Adrenal gland (tissue), 9 donors: ENCODE measurements at regions not wholly inside any gene's neighbourhood (a gene's known extent, or its start where the extent isn't known, plus 50 kb on each side); places are given as distances from the start of the nearest gene placed in this dataset.

ENCODE experiments used
- DNase-seq, 7 donors: peaks; one replicate each; pipeline ENCODE4 v3.0.0-alpha.2; 2019 to 2020
- H3K27ac ChIP-seq, 5 donors: fragments of 200-600 bp; sonication (generic) in 4 of 5; 1 replicate in 3 of 5; 2 replicates in 2 of 5; pipeline versions ENCODE4 v1.5.1 to v1.8.0; 2016 to 2020; ENCODE audit warnings: mild to moderate bottlenecking in 1 of 5
- H3K27me3 ChIP-seq: fragments of 200-600 bp; 2 replicates; pipeline ENCODE4 v1.8.0; 2021
- H3K36me3 ChIP-seq, 2 donors: fragments of 200-600 bp; replicated peaks in 1 of 2; 1 replicate in 1 of 2; 2 replicates in 1 of 2; pipeline versions ENCODE4 v1.5.1 to v1.8.0; 2018 to 2022
- H3K4me1 ChIP-seq, 2 donors: fragments of 200-600 bp; replicated peaks in 1 of 2; 1 replicate in 1 of 2; 2 replicates in 1 of 2; pipeline versions ENCODE4 v1.5.1 to v1.8.0; 2018 to 2021
- H3K4me3 ChIP-seq, 4 donors: fragments of 200-600 bp; sonication (generic) in 3 of 4; one replicate each; pipeline ENCODE4 v1.5.1; 2016 to 2018
- H3K9me3 ChIP-seq, 3 donors: fragments of 200-600 bp; sonication (generic) in 1 of 3; replicated peaks in 1 of 3; 1 replicate in 2 of 3; 2 replicates in 1 of 3; pipeline versions ENCODE4 v1.5.1 to v1.8.0; 2016 to 2021
- POLR2A ChIP-seq, 2 donors: fragments of 450-650 bp; IDR thresholded peaks; one replicate each; pipeline ENCODE4 v1.6.1; 2017; ENCODE audit warnings: antibody characterized with exemption in 2 of 2, mild to moderate bottlenecking in 2 of 2, moderate library complexity in 1 of 2
- WGBS, 4 donors: extraction: QIAGEN DNeasy Blood & Tissue Kit in 2 of 4; methylation state at CpG; one replicate each; pipeline versions ENCODE4 v1.1.5 to v1.1.7; 2013 to 2017; 5-methylcytosine and 5-hydroxymethylcytosine counted together
- intact Hi-C, 2 donors: fragments of 100-400 bp; cut with DNase I; formaldehyde crosslinking; loops; one replicate each; pipeline versions ENCODE4 v1.14.1 to v1.15.0; 2022 to 2023
- TF ChIP-seq, protein P1 (sequence below), 6 experiments: fragments of 450-650 bp in 4 of 6; fragments of 200-600 bp in 2 of 6; sonication (generic) in 1 of 6; IDR thresholded peaks; 1 replicate in 5 of 6; 2 replicates in 1 of 6; pipeline versions ENCODE4 v1.5.1 to v1.8.0; 2016 to 2021; ENCODE audit warnings: antibody characterized with exemption in 6 of 6, mild to moderate bottlenecking in 2 of 6, moderate library complexity in 1 of 6
- donor health status: healthy with polysubstance abuse.
- donor health status: Bipolar disorder and iron deficiency.
- donor health status: DM: yes; HTN: yes; CAD: no.
- donor health status: DM: no; HTN: no; CAD: no.
- donor health status: DM: no; HTN: no; CAD: no.

DNA sequence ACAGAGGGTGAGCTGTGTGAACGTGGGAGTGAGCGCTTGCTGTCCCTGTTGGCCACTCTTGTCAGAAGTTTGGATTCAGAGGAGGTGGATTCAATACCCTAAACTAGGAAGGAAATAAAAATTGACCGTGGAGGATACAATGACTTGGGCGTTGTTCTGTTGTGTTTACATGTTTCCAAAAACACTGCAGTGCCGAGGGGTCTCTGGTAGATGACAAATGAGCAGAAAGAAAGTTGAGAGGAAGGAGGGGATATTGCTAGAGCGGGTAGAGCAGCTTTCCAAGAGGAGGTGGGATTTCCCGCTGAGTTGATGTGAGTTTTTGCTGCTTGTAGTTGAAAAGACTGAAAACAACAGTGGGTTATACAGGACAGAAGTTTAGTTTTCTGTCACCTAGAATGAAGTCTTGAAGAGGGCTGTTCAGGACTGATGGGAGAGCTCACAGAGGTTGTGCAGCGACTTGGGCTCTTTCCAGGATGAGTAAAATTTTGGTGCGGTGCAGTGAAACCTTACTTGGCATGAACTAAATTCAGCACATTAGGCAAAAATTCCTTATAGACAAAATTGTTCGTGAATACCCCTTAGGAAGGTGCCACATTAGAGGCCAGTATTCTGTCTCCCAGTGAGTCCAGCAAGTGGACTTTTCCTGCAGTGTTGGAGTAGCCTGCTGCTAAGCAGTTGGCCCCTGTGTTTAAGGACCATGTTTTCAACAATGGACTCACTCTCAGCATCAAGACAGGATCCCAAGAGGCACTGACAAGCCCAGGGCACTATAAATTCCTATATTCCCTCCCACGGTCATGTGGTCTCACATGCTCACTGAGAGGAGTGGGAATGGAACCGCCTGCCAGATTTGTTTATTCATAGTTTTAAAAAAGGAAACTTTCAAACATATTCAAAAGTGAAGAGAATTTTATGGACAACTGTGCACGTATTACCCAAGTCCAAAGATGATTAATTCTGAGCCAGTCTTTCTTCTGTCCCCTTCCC, 435.0 kb upstream of the C2CD4B start:
- DNase-seq = no peak
- intact Hi-C loops = no loop called here
- no peak overlapping the region for H3K4me3 ChIP-seq
- WGBS, 4 donors = 64 to 68% (median 66%) methylated on average over 13 of the region's 13 CpGs
- H3K36me3 ChIP-seq = no peaks in the 10 kb centered on the region
- H3K4me1 ChIP-seq = no peaks in the 10 kb centered on the region
- no peak overlapping the region for H3K27ac ChIP-seq
- no peak for TF ChIP-seq POLR2A (IDR thresholded peaks at IDR 0.05)
- TF ChIP-seq, protein P1, sequence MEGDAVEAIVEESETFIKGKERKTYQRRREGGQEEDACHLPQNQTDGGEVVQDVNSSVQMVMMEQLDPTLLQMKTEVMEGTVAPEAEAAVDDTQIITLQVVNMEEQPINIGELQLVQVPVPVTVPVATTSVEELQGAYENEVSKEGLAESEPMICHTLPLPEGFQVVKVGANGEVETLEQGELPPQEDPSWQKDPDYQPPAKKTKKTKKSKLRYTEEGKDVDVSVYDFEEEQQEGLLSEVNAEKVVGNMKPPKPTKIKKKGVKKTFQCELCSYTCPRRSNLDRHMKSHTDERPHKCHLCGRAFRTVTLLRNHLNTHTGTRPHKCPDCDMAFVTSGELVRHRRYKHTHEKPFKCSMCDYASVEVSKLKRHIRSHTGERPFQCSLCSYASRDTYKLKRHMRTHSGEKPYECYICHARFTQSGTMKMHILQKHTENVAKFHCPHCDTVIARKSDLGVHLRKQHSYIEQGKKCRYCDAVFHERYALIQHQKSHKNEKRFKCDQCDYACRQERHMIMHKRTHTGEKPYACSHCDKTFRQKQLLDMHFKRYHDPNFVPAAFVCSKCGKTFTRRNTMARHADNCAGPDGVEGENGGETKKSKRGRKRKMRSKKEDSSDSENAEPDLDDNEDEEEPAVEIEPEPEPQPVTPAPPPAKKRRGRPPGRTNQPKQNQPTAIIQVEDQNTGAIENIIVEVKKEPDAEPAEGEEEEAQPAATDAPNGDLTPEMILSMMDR (IDR thresholded peaks at IDR 0.05) = no peak
- H3K9me3 ChIP-seq = no peaks in the 10 kb centered on the region
- H3K27me3 ChIP-seq = no peaks in the 10 kb centered on the region

DNA sequence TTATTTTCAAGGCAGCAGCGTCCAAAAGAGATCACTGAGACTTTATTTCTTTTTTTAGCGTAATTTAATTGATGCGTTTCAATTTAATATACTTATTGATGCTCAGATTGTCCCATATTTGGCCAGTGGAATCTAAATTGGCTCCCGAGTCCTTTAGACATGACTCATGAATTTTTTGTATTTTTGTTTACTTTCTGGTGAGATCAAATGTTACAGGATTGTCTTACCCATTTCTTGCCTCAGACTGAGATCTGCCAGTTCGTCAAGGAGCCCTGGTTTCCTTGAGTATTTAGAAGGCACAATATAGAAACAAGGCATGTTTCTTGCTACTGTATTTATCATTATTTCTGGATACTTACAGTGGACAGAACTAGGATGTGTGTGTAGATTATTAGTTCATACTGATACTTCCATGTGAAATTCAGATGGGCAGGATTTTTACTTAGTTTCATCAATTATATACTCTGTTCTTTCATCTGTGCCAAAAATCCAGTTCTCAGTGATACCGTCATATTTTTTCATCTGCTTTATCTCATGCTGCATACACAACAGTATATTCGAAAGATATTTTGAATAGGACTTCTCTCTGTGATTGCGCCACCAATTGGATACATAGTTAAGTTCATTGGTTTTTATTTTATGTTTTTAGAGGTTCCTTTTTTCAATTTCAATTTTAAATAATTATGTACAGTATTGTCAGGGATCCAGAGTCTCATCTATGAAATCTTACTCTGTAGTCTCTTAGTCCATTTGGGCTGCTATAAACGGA, 436.9 kb upstream of the C2CD4B start:
- TF ChIP-seq, protein P1 (IDR thresholded peaks at IDR 0.05) = no peak
- no peak for TF ChIP-seq POLR2A (IDR thresholded peaks at IDR 0.05)
- Histone ChIP-seq H3K36me3 (no peaks in the 10 kb centered on the region), H3K27me3 (no peaks in the 10 kb centered on the region), H3K27ac (no peak overlapping the region), H3K4me3 (no peak overlapping the region), H3K9me3 (no peaks in the 10 kb centered on the region), H3K4me1 (no peaks in the 10 kb centered on the region)
- no peak for DNase-seq
- intact Hi-C loops = no loop called here
- WGBS, 4 donors = 87 to 92% (median 88%) methylated on average over 9 of the region's 9 CpGs

DNA sequence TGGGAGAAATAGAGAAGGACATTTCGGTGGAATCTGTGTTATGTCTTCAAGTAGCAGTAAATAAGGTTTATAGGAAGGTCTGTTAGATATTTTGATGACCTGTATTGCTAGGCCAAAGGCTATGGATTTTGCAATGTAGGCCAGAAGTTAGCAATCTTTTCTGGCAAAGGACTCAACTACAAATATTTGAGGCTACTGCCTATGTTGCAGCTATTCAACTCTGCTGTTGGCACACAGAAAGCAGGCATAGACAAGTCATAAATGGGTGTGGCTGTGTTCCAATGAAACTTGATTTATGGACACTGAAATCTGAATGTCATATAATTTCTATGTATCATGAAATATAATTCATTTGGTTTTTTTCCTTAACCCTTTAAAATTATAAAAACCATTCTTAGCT, 438.7 kb upstream of the C2CD4B start:
- no peak overlapping the region for H3K27ac ChIP-seq
- no peaks in the 10 kb centered on the region for H3K36me3 ChIP-seq
- peaks cover 0 to 4% of the 10 kb centered on the region in 2 donors for H3K4me1 ChIP-seq
- no peak for TF ChIP-seq POLR2A (IDR thresholded peaks at IDR 0.05)
- TF ChIP-seq, protein P1 (IDR thresholded peaks at IDR 0.05) = no peak
- intact Hi-C loops = no loop called here
- peak in 2 of 7 donors; percentile 18 to 30 for DNase-seq
- no peak overlapping the region for H3K4me3 ChIP-seq
- no peaks in the 10 kb centered on the region for H3K9me3 ChIP-seq
- no peaks in the 10 kb centered on the region for H3K27me3 ChIP-seq
- WGBS, 4 donors = 69 to 90% (median 73%) methylated on average over 1 of the region's 1 CpG

DNA sequence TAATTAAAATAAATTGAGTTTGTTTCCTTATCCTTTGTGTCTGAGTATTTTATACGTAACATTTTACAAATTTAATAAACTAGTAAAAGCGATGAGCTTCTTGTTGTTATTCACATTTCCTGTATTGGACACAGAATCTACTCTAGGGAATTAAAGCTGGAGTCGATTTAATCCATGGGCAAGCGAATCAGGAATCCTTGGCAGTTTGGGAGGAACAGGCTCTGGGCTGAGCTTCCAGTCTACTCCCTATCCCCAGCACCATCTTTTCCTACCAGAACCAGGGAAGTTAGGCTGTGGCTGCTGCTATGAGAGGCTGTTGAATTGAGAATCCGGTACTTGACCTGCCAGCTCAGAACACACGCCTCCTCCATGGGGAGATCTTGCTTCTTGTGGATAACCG, 437.3 kb upstream of the TPM1 start:
- Histone ChIP-seq H3K4me3 (no peak overlapping the region), H3K36me3 (no peaks in the 10 kb centered on the region), H3K27me3 (no peaks in the 10 kb centered on the region), H3K9me3 (no peaks in the 10 kb centered on the region), H3K27ac (no peak overlapping the region), H3K4me1 (peaks cover 0 to 4% of the 10 kb centered on the region in 2 donors)
- intact Hi-C loops = no loop called here
- TF ChIP-seq, protein P1 (IDR thresholded peaks at IDR 0.05) = no peak
- TF ChIP-seq POLR2A (IDR thresholded peaks at IDR 0.05) = no peak
- WGBS, 4 donors = 84 to 94% (median 91%) methylated on average over 7 of the region's 7 CpGs
- no peak for DNase-seq
